GF-D8 (cell line): ENCODE measurements at regions not wholly inside any gene's neighbourhood (a gene's known extent, or its start where the extent isn't known, plus 50 kb on each side); places are given as distances from the start of the nearest gene placed in this dataset.

Experiments used
- DNase-seq: peaks from one replicate; lab custom pipeline; 2025; lab: John Stamatoyannopoulos, UW

DNA sequence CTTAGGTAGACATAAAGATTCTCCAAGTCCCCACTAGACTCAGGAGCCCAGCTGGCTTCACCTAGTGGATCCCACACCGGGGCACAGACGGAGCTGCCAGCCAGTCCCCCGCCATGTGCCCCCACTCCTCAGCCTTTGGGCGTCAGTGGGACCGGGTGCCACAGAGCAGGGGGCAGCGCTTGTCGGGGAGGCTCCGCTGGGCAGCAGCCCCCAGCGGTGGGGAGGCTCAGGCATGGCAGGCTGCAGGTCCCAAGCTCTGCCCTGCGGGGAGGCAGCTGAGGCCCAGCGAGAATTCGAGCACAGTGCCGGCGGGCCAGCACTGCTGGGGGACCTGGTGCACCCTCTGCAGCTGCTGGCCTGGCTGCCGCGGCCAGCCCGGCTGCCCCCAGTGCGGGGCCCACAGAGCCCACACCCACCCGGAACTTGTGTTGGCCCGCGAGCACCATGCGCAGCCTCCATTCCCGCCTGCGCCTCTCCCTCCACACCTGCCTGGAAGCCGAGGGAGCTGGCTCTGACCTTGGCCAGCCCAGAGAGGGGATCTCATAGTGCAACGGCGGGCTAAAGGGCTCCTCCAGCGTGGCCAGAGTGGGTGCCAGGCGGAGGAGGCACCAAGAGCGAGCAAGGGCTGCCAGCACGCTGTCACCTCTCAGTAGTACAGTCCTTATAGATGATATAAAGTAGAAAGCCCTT lies 390.7 kb downstream of the PLK2 start:
- DNase-seq, result no peak

DNA sequence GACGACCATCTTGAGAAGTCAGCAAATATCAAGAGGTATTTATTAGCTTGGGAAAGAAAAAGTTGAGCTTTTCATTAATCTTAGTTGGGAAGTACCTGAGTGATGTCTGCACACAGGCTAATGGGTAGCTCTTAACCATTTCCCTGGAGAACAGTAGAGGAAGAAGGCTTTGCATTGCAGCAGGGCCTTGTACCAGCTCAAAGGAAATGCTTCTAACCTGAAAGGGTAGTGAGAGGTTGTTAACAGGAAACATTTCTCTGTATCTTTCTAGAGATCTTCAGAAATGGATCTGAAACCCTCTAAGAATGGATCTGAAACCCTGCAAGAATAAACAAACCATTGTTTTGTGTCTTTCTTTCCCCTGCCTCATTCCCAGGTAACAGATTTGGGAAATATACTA lies 393.3 kb downstream of the PLK2 start:
- DNase-seq, result no peak

DNA sequence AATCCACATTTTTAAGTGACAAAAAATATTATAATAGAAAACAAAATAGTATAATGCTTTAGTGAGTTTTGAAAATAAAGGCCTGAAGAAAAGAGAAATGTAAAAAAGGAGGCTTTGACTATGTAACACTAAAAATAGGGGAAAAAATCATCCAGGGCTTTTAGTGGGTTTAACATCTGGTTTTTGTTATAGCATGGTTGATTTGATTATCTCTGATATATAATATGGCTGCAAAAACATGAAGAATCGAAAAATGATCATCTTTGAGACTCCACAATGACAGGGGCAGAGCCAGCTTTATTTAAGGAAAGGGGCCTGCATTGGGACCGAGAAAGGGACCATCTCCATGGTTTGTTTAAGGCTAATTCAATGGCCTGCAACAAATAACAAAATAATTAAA lies 393.8 kb downstream of the PLK2 start:
- DNase-seq, result no peak

DNA sequence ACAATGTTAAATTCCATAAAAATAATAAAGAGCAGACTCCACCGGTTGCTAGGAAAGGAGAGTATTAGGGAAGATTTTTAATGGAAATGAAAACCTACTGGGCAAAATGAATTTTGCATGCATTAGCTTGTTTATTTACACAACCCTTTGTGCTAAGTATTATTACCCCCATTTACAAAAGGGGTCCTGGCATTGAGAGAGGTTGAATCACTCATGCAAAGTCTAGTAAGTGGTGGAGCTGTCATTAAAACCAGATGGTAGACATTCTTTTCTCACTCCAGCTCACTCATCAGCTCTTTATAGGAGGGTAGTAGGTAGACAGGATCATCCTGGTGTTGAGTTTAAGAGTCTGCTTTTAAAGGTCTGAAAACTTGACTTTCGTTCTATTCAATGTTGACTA lies 395.1 kb downstream of the PLK2 start:
- DNase-seq, result no peak

DNA sequence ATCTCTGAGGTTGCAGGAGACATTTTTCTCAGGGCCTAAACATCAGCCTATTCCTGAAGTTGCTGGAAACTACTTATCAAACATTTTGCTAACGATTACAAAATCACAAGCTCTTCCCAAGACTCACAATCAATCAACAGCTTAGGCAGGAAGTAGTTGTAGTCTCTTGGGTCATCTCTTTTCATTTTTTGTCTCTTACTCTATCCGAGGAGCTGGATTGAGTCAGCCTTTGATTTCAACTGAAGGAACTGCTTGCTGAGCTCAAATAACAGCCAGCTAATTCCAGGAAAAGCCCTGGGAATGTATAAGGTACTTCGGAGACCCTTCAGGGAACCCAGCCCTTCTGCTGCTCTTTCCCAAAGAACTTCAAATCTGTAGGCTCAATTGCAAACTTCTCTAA lies 398.9 kb downstream of the PLK2 start:
- DNase-seq, result no peak

DNA sequence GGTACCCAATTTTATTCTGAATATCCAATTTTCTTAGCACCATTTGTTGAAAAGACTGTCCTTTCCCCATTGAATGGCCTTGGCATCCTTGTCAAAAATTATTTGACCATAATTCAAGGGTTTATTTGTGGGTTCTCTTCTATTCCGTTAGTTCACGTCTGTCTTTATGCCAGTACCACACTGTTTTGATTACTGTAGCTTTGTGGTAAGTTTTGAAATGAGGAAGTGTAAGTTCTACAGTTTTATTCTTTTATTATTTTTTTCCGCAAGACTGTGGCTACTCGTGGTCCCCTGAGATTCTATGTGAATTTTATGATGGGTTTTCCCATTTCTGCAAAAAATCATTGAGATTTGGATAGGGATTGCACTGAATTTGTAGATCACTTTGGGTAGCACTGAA lies 402.6 kb downstream of the PLK2 start:
- no peak for DNase-seq

DNA sequence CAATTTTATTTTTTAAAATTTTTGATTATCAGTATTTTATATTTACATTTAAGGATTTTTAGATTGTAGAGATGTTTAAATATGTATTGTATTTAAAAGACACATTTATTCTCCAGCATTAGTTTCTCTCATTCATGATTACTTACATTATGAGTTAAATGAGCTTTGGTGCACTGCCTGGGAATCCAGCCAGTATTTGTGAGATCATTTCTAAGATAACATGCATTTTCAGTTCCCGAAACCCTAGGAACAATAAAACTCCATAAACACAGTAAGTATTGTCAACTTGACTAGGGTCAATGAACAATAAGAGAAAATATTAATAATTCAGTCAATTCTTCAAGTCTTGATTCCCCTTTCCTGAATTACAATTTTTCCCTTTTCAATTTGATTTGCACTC lies 403.3 kb downstream of the PLK2 start:
- no peak for DNase-seq

DNA sequence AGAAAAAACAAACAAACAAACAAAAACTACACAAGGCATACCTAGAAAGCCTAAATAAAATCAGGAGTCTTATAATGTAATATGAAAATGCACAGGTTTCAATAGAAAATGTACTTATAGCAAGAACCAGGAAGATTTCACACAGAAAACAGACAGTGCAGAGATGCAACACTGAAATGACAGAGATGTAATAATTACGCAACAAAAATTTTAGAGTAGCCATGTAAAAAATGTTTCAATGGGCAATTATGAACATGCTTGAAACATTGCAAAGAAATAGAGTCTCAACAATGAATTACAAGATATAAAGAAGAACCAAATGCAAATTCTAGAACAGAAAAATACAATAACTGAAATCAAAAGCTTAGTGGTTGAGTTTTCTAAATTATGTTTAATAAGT lies 405.9 kb downstream of the PLK2 start:
- no peak for DNase-seq

DNA sequence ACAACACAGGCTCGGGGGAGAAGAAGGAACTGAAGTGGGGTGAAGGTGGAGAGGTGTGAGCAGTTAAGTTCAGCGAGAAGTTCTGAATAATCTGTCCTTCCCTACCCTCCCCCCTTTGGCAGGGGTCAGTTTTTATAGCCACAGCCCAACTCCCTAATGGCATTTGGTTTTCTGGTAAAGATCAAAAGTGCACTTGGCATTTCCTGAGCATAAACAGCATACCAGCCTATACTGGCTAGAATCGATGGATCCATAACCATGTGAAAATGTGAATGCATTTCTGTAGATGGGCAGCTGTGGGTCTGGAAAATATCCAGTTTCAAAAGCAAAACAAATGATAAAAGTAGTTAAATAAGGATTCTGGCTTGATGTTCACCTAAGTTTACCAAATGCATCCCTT lies 410.9 kb downstream of the PLK2 start:
- no peak for DNase-seq

DNA sequence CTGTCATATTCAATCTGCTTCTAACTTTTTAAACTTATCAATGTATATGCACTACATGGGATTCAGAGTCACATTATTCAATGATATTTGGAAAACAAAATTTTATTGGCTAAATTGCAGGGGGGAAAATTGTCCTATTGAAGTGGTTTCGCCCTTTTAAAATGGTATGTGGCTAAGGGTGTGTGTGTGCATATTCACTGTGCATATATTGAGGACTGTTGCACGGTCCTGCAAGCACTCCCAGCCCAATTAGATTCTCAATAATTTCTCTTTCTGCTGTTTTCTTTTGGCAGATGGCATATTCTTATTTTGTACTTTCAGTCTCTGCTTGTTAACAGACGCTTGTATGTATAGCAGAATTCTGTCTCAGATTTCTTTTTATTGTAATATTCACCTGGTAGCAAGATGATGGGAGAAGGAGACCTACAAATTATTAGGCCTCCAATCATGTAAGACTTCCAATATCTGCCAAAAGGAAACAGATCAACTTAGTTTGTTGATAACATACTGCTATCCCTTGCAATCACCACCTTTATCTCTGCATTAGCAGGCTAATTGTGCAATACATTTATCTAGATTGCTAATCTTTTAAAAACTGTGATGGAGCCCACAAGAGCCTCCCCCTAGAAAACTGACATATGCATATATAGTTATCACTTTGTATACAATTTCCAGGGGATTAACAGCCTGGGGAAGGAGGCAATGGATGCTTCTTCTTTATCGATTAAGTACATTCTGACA lies 411.5 kb downstream of the PLK2 start:
- no peak for DNase-seq

DNA sequence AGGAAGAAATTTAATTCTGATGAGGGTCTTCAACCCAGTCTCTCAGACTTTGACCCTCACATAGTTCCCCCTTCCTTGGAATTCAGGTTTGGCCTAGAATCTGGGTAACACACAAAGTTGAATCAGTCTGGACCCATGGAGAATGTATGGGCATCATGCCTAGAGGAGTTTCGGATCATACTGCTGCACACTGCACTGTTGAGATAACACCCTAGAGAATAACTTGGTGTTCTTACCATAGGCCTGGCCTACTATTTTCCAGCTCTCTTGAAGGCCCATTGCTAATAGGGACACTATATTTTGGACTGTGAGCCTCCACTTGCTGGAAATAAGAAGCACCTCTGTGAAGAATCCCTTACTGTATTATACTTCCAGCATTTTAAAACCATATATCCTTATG lies 413.5 kb downstream of the PLK2 start:
- no peak for DNase-seq

DNA sequence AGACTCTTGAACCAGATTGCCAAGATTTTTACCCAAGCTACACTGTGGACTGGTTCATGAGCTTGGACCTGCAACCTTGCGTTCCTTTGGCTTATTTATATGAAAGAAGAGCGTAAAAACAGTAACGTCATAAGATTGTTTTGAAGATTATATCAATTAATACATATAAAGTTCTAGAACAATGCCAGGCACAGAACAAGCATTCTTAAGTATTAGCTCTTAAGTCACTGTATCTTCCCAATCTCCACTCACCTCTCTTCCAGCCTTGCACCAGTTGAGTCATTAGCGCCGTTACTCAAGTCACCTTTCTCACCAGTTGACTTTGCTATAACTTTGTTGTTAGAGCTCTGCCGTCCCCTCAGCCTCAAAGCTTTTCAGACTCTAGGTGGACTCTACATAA lies 415.7 kb downstream of the PLK2 start:
- no peak for DNase-seq

DNA sequence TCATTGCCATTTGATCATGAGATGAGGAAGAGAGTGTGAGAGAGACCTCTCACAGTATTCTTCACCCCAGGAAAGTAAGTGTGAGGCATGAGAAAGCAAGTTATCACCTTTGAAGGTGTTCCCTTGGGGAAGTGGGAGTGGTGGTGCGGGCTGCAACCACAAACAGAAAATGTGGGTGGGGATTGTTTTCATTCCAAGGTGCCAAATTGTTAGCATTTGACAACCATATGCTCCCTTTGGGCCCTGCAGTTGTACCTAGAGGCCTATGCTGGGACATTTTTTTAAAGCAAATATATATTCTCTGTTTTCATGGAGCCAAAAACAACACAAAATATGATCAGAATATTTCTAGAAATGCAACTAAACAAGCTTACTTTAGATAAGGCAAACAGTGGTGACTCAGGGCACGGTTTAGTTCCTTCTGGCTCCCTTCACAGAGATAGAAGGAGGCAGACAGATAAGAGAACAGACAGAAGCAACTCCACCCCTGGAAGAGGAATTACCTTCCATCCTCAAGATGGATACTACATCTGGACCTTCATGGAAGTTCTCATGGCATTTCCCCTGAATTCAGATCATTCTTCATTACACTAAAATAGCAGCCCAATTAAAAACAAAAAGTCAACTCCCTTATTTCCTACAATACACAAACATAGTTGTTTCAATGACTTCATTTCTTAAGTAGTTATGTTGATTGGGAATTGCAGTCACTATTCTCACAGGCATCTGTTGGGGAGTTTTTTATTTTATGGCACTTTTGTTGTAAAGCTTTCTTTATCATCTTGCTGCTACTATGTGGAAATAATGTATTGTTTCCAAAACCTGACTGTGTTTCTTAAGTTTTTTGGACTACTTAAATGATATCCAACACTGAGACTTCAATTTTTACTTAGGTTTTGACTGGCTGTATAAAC lies 416.6 kb downstream of the PLK2 start:
- no peak for DNase-seq

DNA sequence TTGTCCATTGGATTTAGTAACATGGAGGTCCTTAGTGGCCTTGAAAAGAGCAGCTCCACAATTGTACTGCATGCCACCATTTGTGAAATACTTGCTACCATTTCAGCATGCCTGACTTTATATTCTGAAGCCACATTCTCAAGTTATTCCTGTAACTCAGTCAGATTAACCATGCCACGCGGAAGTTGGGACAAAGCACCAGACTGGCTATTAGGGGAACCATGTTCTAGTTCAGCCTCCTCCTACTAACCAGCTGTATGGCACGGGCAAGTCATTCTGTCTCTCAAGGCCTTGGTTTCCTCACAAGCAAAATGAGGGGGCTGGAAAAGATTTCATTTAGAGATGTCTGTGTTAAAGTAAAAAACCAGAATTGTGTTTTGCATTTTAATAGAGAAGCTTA lies 418.0 kb downstream of the PLK2 start:
- no peak for DNase-seq

DNA sequence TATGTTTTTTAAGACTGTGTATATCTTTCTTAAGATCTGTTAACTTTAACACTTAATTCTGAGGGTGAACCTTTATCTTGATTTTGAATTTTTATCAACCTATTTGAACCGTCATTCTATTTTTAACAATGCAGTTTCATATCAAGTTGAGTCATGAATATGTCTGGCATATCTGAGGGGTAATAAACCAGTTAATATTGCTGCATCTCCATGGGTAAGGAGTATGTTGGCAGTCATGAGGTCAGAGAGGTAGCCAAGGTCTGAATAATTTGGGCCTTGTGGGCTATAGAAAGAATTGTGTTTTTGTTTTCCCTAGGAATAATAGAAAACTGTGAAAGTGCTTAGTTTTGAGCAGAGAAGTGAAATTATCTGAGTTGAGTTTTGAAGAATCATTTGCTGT lies 419.0 kb downstream of the PLK2 start:
- DNase-seq, result no peak

DNA sequence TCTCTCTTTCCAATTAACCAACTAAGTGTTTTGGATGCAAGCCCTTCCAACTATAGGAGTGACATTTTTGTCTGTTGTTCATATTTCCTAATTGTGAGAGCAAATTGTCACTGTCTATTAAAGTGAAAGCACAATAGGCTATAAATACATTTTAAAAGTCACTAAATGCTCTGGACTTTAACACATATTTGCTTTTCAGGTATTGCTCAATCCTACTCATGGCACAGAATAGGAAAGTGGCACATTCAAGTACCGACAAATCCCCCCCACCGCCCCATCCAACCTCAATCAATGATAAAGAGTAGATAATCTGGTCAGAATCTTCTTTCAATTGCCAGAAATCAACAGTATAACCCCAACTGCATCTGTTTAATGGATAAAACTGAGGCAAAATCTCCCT lies 419.8 kb downstream of the PLK2 start:
- no peak for DNase-seq

DNA sequence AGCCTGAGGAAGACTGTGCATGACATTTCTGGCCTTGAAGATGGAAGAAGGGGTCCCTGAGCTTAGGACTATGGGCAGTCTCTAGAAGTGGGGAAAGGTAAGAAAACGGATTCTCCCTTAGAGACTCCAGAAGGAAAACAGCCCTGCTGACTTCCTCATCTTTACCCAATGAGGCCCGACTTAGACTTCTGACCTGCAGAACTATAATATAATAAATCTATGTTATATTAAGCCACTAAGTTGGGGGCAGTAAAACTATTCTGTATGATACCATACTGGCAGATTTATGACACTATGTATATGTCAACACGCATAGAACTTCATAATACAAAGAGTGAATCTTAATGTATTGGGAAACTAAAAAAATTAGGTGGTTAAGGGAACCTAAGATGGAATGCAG lies 422.0 kb downstream of the PLK2 start:
- no peak for DNase-seq

DNA sequence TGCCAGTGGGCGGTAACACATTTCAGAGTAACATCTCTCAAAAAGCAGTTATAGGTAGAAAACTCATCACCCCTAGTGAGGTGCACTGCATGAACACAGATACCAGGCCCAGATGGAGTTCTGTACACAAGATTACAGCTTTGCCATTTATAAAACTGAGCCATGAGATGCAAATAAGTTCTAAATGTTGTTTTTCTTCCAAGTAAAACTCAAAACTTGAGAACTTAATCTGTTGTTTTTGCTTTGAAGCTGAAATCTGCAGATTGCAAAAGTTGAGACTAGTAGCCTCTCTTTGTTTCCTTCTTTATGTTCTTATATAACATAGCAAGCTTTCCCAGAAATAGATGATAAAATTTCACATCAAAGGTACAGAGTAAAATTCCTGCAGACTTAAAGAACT lies 434.1 kb downstream of the PLK2 start:
- DNase-seq, result no peak

DNA sequence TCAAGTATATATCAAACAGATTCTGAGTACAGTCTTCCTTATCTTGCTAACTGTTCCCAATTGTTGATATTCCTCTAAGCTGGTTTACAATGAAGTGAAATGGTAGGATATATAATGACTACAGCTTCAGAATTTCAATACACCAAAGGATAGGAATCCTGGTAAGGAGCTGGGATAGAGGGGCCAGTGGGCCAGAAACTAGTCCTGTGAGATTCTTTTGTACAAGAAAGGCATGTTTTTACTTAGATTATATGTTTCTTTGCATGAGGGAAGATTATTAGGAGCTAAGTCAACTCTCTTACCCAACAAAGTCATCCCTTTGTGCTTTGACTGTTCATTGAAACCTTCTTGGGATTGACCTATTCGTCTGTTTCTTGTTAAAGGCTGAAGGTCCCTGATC lies 435.7 kb downstream of the PLK2 start:
- DNase-seq, result no peak

DNA sequence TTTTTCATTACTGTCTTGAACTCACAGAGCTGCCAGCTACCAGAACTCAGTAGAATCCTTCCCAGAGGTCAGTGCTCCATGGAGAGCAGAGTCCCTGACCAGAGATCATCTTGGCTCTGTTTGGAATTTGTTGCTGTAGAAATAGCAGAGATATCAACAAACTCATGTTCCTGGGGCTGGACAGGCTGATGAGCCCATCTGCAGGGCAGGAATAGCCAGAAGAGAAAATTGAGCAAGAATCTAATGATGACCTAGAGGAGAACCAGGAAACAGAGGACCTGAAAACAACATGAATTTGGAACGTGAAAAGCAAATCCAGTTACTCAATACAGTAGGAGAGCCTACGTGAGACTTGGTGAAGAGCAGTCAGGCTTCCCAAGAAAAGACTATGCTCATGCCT lies 437.8 kb downstream of the PLK2 start:
- no peak for DNase-seq

DNA sequence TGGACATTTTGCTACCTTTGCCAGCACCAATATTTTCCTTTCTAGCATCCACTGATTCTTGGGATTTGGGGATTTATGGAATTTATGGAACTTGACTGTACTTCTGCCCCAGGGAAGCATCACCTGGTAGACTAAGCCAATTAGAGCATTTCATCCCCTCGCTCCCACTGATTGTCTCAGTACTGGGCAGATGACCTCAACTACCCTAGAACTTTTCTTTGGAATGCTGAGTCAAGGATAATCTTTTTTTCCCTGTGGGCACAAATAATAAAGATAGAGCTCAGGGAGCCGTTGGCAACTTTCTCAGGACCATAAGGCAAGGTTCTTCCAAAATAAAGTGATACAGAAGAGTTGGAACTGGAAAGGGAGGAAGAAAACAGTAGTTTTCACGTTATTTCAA lies 438.4 kb downstream of the PLK2 start:
- no peak for DNase-seq

DNA sequence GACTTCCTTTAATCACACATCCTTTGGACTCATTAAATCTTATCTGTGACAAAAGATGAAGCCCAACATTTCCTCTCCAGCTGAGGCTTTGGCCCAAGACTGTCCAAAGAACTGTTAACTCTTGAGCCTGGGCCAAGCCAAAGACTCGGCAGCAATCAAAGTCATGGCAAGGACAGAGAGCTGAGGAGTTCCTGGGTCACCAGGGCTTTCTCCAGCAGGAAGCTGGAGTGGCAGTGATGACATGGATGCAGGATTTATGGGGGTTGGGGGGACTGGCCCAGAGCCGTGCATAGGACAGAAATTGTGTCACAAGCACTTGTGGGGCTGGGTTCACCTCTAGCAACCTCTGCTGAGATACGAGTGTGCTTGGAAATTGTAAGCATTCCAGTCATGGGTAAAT lies 440.3 kb downstream of the PLK2 start:
- no peak for DNase-seq

DNA sequence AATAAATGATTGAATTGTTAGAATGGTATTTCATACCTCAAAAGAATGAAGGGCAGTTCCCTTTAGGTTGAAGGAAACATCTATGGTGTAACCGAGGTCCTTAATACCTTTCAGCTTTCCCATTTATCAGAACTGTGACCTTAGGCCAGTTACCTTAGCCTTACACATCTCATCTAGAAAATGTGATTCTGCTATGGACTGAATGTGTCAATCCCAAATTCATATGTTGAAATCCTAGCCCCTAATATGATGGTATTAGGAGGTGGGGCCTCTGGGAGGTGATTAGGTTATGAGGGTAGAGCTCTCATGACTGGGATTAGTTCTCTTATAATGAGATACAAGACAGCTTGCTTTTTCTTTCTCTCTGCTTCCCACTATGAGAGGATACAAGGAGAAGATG lies 441.9 kb downstream of the PLK2 start:
- no peak for DNase-seq
